ENCODE measurements at regions not wholly inside any gene's neighbourhood (a gene's known extent, or its start where the extent isn't known, plus 50 kb on each side); places are given as distances from the start of the nearest gene placed in this dataset.
"Not testable (repeated sequence)": the region's sequence is repeated elsewhere in the genome, so short reads cannot be mapped to it uniquely, and the experiment has no call there.

DNA sequence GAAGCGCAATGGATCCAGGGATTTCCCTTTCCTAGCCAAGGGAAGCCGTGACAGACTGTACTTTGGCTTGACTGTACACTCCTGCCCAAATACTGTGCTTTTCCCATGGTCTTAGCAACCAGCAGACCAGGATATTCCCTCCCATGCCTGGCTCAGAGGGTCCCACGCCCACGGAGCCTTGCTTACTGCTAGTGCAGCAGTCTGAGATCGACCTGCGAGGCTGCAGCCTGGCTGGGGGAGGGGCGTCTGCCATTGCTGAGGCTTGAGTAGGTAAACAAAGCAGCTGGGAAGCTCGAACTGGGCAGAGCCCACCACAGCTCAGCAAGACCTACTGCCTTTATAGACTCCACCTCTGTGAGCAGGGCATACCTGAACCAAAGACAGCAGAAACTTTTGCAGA is 155.4 kb downstream of the JRKL start:
- H3K36me3 Mint-ChIP-seq (ENCODE audit: low read depth); H3K4me1 Mint-ChIP-seq (ENCODE audit: low read depth); H3K27ac Mint-ChIP-seq; H3K4me3 Mint-ChIP-seq; H3K27me3 Mint-ChIP-seq; H3K9me3 Mint-ChIP-seq: not testable (repeated sequence)

DNA sequence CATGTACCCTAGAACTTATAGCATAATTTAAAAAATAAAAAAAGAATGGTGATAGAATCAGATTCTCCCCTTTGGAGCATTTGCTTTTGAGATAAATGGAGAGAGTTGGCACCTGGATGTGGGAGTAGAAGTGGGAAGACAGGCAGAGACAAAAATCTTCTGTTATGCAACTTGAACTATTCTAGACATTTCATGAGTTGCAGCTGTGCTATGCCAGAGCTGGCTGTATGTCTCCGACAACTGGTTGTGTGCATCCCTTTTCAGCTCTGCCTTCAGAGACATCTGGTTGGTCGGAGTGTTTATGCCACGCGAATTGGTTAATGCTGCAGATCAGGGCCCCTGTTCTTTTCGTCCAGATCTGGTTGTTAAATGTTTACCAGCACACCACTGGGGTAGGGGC is 161.3 kb downstream of the JRKL start:
- peaks cover 3% of the 10 kb centered on the region for H3K9me3 Mint-ChIP-seq
- H3K4me3 Mint-ChIP-seq, result no peak overlapping the region
- H3K4me1 Mint-ChIP-seq (ENCODE audit: low read depth), result no peaks in the 10 kb centered on the region
- H3K27ac Mint-ChIP-seq, result no peak overlapping the region
- H3K36me3 Mint-ChIP-seq (ENCODE audit: low read depth), result no peaks in the 10 kb centered on the region
- H3K27me3 Mint-ChIP-seq, result no peaks in the 10 kb centered on the region

DNA sequence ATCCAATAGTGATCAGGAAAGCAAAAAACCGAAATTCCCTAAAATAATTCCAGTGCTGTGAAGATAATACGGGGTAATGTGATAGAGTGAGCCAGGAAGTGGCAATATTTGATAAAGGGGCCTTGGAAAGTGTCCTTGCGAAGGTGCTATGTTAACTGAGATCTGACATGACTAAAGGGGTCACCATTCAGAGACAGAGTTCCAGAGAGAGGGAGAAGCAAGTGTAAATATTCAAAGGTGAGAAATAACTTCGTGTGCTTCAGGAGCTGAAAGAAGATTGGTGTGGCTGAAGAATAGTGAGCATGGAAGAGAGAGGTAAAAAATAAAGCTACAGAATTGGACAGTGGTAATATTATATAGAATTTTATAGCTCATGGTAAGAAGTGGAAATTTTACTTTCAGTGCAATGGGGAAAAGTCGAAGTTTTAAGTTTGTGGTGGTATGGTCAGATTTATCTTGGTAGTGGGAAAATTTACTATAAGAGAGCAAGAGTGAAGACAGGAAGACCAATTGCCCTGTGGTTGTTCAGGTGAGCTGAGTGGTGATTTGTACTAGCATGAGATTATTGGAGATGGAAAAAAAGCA is 164.5 kb downstream of the JRKL start:
- Mint-ChIP-seq H3K4me3 (no peak overlapping the region), H3K36me3 (ENCODE audit: low read depth) (no peaks in the 10 kb centered on the region), H3K9me3 (peaks cover 3% of the 10 kb centered on the region), H3K27ac (no peak overlapping the region), H3K27me3 (no peaks in the 10 kb centered on the region), H3K4me1 (ENCODE audit: low read depth) (no peaks in the 10 kb centered on the region)

DNA sequence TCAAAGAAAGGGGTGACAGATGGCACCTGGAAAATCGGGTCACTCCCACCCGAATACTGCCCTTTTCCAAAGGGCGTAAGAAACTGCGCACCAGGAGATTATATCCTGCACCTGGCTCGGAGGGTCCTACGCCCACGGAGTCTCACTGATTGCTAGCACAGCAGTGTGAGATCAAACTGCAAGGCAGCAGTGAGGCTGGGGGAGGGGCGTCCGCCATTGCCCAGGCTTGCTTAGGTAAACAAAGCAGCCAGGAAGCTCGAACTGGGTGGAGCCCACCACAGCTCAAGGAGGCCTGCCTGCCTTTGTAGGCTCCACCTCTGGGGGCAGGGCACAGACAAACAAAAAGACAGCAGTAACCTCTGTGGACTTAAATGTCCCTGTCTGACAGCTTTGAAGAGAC is 166.0 kb downstream of the JRKL start:
- not testable (repeated sequence) for H3K9me3 Mint-ChIP-seq; H3K4me3 Mint-ChIP-seq; H3K36me3 Mint-ChIP-seq (ENCODE audit: low read depth); H3K4me1 Mint-ChIP-seq (ENCODE audit: low read depth); H3K27me3 Mint-ChIP-seq; H3K27ac Mint-ChIP-seq

DNA sequence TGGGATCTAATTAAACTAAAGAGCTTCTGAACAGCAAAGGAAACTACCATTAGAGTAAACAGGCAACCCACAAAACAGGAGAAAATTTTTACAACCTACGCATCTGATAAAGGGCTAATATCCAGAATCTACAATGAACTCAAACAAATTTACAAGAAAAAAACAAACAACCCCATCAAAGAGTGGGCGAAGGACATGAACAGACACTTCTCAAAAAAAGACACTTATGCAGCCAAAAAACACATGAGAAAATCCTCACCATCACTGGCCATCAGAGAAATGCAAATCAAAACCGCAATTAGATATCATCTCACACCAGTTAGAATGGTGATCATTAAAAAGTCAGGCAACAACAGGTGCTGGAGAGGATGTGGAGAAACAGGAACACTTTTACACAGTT is 170.9 kb downstream of the JRKL start:
- not testable (repeated sequence) for H3K4me3 Mint-ChIP-seq; H3K9me3 Mint-ChIP-seq; H3K4me1 Mint-ChIP-seq (ENCODE audit: low read depth); H3K36me3 Mint-ChIP-seq (ENCODE audit: low read depth); H3K27me3 Mint-ChIP-seq; H3K27ac Mint-ChIP-seq

DNA sequence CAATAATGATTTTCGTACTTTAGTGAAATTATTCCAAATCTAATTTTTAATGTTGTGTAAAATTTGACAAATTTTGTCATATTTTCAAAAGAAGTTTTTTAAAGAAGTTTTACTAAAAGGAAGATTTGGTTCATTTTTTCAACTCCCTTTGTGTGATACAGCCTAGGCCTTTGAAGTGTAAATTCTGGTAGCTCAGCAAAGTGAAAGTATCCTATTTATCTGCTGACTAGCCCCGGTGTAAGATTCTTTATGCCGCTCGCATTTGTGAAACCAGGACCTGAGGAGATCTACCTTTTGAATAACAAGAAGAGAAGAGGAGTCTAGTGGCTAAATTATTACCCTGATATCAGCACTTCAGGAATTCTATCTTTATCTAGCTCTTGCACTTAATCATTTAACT is 177.4 kb downstream of the JRKL start:
- Mint-ChIP-seq H3K4me3 (no peak overlapping the region), H3K27me3 (no peaks in the 10 kb centered on the region), H3K9me3 (no peaks in the 10 kb centered on the region), H3K36me3 (ENCODE audit: low read depth) (no peaks in the 10 kb centered on the region), H3K4me1 (ENCODE audit: low read depth) (no peaks in the 10 kb centered on the region), H3K27ac (no peak overlapping the region)

DNA sequence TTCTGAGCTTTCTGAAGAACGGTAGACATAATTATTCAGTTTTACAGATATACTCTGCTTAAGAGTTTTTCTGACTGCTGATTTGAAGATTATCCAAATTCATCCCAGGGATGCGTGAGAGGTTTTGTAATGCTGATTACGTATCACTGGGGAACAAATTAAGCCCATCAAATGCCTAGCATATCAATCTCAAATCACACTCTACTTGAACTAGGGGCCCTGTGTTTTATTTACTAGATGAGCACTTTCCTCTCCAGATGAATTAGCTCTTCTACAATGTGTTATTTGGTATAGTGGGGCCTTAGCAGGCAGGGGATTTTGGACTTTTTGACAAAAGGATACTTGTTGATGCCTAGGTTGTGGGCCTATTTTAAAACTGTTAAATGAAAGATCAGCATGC is 177.9 kb downstream of the JRKL start:
- Mint-ChIP-seq H3K9me3 (no peaks in the 10 kb centered on the region), H3K4me3 (no peak overlapping the region), H3K27ac (no peak overlapping the region), H3K27me3 (no peaks in the 10 kb centered on the region), H3K4me1 (ENCODE audit: low read depth) (no peaks in the 10 kb centered on the region), H3K36me3 (ENCODE audit: low read depth) (no peaks in the 10 kb centered on the region)

DNA sequence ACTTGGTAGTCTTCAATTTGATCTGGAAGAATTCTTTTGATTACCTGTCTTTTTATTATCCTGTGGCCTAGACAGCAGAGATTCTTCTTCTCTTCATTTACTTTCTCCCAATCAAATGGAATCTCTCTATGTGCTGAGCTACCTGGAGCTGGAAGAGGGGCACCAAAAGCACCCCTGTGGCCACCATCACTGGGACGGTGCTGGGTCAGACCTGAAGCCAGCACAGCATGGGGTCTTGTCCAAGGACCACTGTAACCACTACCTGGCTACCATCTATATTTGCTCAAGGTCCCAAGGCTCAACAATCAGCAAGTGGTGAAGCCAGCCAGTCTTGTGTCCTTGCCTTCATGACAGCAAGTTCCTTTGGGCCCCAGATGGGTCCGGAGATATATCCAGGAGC is 186.6 kb downstream of the JRKL start:
- Mint-ChIP-seq H3K4me3 (no peak overlapping the region), H3K27ac (no peak overlapping the region), H3K36me3 (ENCODE audit: low read depth) (no peaks in the 10 kb centered on the region), H3K9me3 (no peaks in the 10 kb centered on the region), H3K4me1 (ENCODE audit: low read depth) (no peaks in the 10 kb centered on the region), H3K27me3 (no peaks in the 10 kb centered on the region)

DNA sequence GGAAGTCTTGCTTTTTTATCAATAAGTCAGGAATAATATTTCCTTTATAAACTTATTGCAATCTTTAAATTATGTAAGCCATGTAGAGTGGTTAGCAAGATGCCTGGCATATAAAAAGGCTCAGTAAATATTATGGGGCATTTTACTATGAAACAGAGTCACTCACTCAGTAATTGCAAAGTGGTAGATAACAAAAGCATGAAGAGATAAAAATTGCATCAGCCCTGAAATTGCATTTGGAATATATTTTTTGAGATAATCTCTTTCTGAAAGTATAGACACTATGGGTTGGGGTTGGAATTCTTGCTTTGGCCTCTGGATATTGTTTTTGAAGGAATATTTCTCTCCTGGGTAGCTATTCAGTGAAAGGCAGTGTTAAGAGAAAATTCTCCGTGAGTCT is 188.6 kb downstream of the JRKL start:
- Mint-ChIP-seq H3K4me1 (ENCODE audit: low read depth) (no peaks in the 10 kb centered on the region), H3K4me3 (no peak overlapping the region), H3K27me3 (no peaks in the 10 kb centered on the region), H3K9me3 (no peaks in the 10 kb centered on the region), H3K27ac (no peak overlapping the region), H3K36me3 (ENCODE audit: low read depth) (no peaks in the 10 kb centered on the region)

DNA sequence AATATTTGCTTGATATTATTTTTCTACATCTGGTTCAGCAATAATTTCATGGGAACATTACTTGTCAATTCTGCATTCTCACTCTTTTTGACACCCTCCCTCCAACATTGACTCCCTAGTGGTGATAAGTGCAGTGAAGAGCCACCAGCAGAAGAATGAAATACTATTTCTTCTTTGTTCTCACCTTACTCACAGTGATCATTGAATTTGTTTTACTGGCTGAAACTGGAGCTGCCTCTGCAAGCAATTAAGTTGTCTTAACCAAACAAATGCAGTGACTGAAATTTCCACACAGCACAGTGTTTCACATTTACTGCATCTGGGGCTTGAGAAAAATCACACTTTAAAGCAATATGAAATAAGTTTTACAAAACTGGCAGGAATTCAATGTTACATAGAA is 189.8 kb downstream of the JRKL start:
- Mint-ChIP-seq H3K36me3 (ENCODE audit: low read depth) (no peaks in the 10 kb centered on the region), H3K27ac (no peak overlapping the region), H3K4me3 (no peak overlapping the region), H3K4me1 (ENCODE audit: low read depth) (no peaks in the 10 kb centered on the region), H3K27me3 (no peaks in the 10 kb centered on the region), H3K9me3 (no peaks in the 10 kb centered on the region)

DNA sequence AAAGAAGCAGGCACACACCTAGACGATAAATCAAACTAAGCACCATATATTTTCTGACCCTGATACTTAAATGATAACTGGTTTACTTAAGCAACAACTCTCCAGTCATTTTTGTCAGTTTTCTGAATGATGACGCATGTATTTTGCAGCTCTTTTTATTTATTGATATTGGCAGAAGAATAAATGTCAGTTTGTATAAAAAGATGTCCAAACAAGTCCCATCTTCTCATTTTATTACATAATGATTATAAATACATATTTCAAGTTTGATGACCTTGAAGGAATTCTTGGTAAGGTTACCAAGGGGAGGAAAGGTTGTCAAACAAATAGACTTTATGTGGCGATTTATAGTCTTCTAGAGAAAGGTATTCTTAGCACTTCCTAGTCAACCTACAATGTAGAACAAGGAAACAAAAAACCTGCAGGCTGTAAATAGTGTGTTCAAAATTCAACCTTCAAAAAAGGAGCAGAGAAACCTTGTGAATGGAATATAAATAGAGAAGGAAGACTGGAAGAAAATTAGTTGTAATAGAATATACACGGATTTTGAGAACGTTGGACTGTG is 190.7 kb downstream of the JRKL start:
- Mint-ChIP-seq H3K9me3 (no peaks in the 10 kb centered on the region), H3K36me3 (ENCODE audit: low read depth) (no peaks in the 10 kb centered on the region)

DNA sequence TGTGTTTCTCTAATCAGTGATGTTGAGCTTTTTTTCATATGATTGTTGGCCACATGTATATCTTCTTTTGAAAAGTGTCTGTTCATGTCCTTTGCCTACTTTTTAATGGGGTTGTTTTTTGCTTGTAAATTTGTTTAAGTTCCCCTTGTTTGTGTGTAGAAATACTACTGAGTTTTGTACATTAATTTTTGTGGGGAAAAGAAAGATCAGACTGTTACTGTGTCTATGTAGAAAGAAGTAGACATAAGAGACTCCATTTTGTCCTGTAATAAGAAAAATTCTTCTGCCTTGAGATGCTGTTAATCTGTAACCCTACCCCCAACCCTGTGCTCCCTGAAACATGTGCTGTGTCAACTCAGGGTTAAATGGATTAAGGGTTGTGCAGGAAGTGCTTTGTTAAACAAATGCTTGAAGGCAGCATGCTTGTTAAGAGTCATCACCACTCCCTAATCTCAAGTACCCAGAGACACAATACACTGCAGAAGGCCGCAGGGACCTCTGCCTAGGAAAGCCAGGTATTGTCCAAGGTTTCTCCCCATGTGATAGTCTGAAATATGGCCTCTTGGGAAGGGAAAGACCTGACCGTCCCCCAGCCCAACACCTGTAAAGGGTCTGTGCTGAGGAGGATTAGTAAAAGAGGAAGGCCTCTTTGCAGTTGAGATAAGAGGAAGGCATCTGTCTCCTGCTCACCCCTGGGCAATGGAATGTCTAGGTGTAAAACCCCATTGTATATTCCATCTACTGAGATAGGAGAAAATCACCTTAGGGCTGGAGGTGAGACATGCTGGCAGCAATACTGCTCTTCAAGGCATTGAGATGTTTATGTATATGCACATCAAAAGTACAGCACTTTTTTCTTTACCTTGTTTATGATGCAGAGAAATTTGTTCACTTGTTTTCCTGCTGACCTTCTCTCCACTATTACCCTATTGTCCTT is 196.4 kb downstream of the JRKL start:
- not testable (repeated sequence) for H3K36me3 Mint-ChIP-seq (ENCODE audit: low read depth); H3K4me3 Mint-ChIP-seq; H3K27me3 Mint-ChIP-seq; H3K27ac Mint-ChIP-seq; H3K9me3 Mint-ChIP-seq; H3K4me1 Mint-ChIP-seq (ENCODE audit: low read depth)

More for the DNA sequence above, 190.7 kb downstream of the JRKL start:
- Mint-ChIP-seq H3K4me3 (no peak overlapping the region), H3K4me1 (ENCODE audit: low read depth) (no peaks in the 10 kb centered on the region), H3K27me3 (no peaks in the 10 kb centered on the region), H3K27ac (no peak overlapping the region)

DNA sequence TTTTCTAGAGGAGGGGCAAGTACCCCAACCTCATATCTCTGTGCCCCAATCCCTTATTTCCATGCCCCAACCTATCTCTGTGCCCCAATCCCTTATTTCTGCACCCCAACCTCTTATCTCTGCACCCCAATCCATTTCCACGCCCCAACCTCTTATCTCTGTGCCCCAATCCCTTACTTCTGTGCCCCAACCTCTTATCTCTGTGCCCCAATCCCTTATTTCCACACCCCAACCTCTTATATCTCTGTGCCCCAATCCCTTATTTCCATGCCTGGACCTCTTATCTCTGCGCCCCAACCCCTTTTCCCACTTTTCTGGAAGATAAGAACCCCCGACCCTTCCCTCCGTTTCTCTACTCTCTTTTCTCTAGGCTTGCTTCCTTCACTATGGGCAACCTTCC is 199.0 kb downstream of the JRKL start:
- H3K36me3 Mint-ChIP-seq (ENCODE audit: low read depth); H3K4me1 Mint-ChIP-seq (ENCODE audit: low read depth); H3K9me3 Mint-ChIP-seq; H3K27me3 Mint-ChIP-seq; H3K27ac Mint-ChIP-seq; H3K4me3 Mint-ChIP-seq: not testable (repeated sequence)

DNA sequence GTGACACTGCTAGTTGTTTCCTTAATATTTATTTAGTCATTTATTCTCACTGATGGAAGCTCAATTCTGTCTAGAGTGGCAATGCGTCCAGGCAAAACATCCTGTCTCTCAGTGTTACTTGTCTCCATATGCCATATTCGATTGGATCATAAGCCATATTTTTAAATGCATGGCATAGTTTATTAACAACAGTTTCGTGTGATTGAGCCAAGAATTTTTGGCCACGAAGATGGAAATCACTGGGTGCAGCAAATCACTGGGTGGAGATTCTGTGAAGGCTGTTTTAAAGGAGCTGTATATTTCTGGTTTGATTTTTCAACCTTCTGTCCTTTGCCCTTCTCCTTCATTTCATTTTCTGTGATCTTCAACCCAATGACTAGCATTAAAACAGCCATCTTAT is 205.2 kb downstream of the JRKL start:
- Mint-ChIP-seq H3K27ac (no peak overlapping the region), H3K27me3 (no peaks in the 10 kb centered on the region), H3K4me1 (ENCODE audit: low read depth) (no peaks in the 10 kb centered on the region), H3K36me3 (ENCODE audit: low read depth) (no peaks in the 10 kb centered on the region), H3K9me3 (no peaks in the 10 kb centered on the region), H3K4me3 (no peak overlapping the region)

DNA sequence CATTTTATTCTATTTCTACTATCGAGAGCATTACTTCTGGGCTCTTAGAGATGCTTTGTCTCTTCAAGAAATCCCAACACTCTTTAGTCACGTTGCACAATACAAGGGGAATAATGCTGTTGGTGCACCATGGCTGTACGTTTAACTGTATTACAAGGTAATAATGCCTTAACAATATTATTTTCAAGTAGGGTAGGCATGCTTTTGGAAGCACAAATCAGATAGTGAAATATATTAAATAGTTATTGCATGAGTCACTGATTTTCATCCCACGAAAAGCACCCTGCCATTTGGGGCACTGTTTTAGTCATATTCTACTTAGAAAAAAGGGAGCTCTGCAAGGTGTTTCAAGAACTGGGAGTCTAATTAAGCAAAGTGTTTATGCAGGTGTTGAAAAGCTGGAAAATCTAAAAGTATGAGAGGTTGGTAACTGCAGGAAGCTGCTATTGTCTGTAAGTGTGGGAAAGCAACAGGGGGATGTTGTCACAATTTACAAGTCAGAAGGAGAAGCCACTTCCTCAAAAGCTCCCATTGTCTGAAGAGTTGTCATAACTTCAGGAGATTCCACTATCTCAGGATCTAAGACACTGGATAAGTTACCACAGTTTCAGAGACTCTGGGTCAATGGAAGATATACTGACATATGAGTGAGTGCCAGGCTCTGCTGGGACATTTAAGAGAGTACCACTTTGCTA is 218.2 kb downstream of the JRKL start:
- Mint-ChIP-seq H3K9me3 (no peaks in the 10 kb centered on the region), H3K36me3 (ENCODE audit: low read depth) (no peaks in the 10 kb centered on the region), H3K27ac (no peak overlapping the region), H3K27me3 (no peaks in the 10 kb centered on the region), H3K4me3 (no peak overlapping the region), H3K4me1 (ENCODE audit: low read depth) (no peaks in the 10 kb centered on the region)
